HG02981 (cell line): ENCODE measurements at regions not wholly inside any gene's neighbourhood (a gene's known extent, or its start where the extent isn't known, plus 50 kb on each side); places are given as distances from the start of the nearest gene placed in this dataset.
A peak's percentile ranks its signal among the peaks of the same experiment; 100 is the strongest.

Experiments
- ATAC-seq: cut with Tn5 transposase; IDR thresholded peaks from one replicate; pipeline ENCODE4 v1.9.1; 2021; ENCODE audit warnings: mild to moderate bottlenecking, moderate library complexity; ENCODE audit not compliant: unreplicated experiment

DNA sequence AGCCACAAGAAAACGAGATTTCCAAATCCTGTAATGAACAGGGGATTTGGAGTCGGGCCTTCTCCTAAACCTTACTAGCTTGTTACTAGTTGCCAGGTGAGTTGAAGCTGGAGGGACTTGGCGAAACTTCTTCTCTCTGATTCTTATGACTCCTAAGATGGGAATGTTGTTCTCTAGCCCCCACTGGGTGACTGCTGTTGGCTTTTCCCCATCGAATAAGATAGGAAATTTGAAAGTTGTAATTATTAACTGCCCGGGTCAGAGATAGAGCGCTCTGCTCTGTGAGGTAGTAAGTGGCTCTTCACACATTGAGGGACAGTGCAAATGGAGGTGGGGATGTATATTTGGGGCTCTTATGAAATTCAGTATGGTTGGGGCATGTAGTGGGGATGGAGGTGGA is 111.2 kb upstream of the MBNL2 start:
- no peak for ATAC-seq

- no peak for ATAC-seq
Measured at GRCh38 chr13:97111756-97112155, 110.4 kb upstream of the MBNL2 start.

DNA sequence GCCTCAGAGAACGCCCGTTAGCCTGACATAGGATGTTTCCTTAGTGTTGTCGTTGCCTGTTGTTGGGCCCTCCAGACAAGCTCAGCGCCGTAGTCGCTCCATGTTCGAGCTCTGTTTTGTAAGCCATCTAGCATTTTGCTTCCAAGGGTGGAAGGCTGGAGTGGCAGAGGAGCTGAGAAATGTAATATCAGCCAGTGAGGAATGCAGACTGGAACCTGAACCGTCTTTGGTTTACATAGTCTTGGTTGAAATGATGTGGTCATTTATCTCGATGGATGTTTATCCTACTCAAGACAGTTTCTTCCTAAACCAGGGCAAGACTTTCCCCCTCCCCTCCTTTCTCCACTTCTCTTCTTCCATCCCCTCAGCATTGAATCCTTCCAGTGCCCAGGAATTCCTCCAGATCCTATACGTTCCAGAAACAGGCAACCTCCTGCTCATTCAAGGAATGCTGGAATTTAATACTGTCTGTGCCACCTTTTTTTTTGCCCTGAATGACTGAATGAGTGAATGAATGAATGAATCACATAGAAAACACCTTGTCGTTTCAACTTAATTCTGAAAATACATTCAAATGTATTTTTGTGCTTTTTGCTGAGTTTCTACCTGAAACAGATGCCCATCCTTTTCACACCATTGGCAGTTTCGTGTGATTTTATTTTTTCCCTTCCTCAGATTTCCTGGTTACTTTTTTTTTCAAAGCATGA is 109.5 kb upstream of the MBNL2 start:
- no peak for ATAC-seq

GRCh38 chr13:97113231-97114001 is 108.7 kb upstream of the MBNL2 start:
- no peak for ATAC-seq

- ATAC-seq: no peak
Measured at GRCh38 chr13:97114651-97115050, 107.5 kb upstream of the MBNL2 start.

DNA sequence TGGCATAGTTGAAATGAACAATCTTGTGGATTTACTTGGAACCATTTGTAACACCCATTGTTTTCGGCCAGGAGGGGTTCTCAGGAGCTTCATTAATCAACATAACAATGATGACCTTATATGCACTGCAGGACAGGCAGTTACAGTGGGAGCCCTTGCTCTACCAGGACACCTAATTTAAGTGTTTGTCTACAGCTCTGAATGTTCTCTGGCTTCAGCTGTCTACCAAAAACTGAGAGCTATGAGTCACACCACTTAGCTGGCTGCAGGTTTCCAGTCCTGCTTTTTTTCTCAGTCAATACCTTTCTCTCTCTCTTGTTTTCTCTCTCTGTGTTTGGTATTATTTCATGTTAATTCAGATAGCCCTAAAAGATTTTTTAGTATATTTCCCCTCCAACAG is 105.4 kb upstream of the MBNL2 start:
- ATAC-seq: no peak

DNA sequence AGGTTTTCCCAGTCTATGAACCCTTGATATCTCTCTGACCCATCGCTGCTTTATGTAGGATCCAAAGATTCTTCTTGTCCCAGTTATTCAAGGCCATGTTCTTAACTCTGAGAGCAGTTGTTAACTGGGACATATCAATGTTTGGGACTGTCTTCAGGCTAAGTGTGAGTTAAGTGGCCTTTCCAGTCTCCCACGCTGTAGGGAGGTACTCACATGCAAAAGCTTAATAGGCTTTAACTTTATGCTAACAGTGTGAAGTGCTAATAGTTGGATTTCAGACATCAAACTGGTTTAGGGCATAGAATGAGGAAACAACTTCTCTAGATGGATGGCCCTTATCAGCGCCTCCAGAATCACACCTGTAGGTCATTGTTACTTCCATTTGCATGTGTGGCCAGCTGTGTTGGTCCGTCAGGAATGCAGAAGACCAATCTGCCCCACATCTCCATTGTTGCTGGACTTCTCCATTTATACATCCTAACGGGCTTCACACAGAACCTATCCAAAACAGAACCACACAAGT is 104.7 kb upstream of the MBNL2 start:
- ATAC-seq: no peak

- ATAC-seq: no peak
Measured at GRCh38 chr13:97119943-97120342, 102.2 kb upstream of the MBNL2 start.

DNA sequence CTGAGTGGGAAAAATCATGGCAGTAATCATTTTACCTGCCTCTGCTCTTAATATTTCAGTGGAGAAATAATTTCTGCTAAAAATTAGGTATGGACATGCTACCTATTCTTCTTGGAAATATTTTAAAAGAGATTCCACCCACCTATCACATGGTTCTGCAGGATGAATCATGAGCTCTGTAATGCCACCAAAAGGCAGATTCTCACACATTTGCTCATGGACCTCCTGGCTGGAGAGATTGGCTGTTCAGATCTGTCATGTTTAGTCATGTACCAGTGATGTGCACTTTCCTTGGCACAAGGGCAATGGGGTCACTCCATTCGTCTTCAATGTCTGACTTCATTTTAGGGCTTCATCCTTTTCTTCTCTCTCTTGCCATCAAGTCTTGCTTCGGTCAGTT is 101.8 kb upstream of the MBNL2 start:
- ATAC-seq: no peak

DNA sequence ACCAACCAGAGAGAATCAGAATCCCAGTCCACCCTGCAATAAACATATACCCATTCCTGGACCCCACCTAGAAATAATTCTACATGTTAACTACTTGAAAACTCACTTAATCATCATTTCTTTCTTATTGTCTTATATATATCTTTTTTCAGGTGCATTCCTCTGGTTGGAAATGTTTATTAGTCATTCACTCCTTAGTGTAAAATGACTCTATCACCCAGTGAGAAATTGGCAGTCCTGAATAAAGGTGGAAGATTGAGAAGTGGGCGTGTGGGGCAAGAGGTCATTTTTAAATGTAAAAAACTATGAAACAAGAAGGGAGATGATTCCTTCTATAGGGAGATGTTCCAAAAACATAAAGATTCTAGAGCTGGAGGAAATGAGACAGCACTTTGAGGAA is 101.2 kb upstream of the MBNL2 start:
- no peak for ATAC-seq

GRCh38 chr13:97121894-97122293 is 100.2 kb upstream of the MBNL2 start:
- ATAC-seq: no peak

DNA sequence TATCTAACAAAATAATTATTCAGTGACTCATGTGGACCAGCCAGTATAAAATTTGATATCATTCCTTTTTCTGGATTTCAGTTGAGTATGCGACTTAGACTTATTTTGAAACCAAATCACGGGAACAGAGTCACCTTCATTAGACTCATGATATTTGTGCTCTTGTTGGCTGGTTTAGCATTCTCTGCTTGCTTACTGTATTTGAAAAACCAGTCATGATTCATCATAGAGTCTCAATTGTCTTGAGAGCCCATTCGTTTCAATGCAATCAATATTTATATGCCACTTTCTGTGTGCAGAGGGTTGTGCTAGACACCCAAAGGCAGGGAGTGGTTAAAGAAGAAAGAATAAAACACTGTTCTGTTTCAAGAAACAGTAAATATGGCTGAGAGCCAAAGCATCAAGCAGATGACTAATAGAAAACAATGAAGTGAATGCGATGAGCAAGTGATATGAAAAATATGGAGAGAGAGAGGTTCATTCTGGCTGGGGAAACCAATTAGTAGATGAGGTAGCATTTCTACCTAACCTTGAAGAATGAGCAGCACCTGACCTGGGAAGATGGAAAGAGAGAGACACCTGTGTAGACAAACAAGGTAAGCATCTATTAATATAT is 99.6 kb upstream of the MBNL2 start:
- no peak for ATAC-seq

GRCh38 chr13:97124206-97124605 is 97.9 kb upstream of the MBNL2 start:
- no peak for ATAC-seq

GRCh38 chr13:97124915-97125809 is 97.0 kb upstream of the MBNL2 start:
- peak; percentile 33 for ATAC-seq

- ATAC-seq: peak; percentile 91
Measured at GRCh38 chr13:97125810-97126738, 96.1 kb upstream of the MBNL2 start.

GRCh38 chr13:97127842-97128241 is 94.3 kb upstream of the MBNL2 start:
- ATAC-seq: no peak

DNA sequence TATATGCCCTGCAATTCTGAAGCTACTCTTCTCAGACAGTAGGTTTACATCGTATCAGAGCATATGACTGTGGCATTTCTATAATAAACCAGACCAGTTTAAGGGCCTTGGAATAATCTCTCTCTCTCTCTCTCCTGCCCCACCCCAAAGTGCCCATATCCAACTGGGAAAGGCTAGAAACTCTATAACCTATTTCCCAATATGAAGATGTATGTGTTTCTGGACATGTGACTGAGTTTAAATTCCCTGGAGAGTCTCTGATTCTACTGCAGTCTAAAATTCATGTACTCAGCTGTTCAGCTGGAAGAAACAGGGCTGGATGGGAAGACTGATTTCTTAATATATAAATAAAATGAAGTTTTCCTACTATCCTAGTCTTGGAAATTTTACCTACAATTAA is 91.9 kb upstream of the MBNL2 start:
- no peak for ATAC-seq

DNA sequence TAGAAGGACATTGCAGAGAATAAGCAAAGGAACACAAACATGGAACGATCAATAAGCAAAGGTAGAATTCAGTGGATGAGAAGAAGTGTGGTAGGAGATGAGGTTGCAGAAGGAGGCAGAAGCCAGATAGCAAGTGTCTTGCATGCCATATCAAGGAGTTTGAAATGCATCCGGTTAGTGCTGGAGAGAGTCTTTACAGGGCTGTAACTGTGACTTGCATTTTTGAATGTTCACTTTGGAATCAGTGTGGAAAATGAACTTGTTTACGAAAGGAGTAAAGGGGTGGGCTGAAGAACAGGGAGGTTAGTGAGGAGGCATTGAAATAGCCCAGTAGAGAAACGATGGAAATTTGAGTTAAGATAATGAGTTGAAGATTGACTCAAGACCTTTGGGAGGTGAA is 90.7 kb upstream of the MBNL2 start:
- ATAC-seq: no peak

DNA sequence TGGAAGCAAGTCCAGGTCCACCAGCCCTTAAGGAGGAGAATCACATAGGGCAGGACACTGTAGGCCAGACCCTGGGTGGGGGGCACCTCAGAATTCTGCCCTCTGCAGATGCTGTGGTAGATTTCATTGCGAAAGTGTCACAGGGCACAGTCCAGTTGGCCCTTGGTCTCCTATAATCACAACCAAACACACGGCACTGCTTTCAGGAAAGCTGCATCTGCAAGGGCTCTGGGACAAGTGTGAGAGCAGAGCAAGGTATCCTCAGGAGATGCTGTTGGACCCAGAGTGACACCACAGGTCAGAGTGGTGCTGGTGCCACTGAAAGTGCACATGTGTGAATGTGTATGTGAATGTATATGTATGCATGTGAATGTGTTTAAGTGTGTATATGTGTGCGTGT is 88.6 kb upstream of the MBNL2 start:
- ATAC-seq: no peak

DNA sequence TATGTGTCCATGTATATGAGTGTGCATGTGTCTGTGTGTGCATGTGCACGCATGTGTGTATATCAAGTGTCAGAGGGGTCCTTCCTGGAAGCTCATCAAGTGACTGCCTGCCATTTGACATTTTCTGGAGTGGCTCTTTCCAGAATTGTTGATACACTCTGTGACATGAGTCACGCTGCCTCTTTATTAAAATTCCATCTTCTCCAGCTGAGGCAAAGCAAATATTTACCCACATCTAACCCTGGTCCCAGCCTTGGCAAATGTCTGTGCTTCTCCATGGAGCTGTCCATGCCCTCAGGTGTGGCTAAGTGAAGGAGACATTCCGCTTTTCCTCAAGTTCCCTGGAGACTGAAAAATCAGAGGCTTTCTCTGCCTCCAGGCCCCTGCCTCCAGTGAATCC is 88.2 kb upstream of the MBNL2 start:
- no peak for ATAC-seq
